Esophagus mucosa (tissue), 1 donor: ENCODE measurements at regions not wholly inside any gene's neighbourhood (a gene's known extent, or its start where the extent isn't known, plus 50 kb on each side); places are given as distances from the start of the nearest gene placed in this dataset.
"Not testable (repeated sequence)": the region's sequence is repeated elsewhere in the genome, so short reads cannot be mapped to it uniquely, and the experiment has no call there.

ENCODE experiments used
- ATAC-seq: fragments of 200-7000 bp; cut with Tn5 transposase; one replicate; pipeline ENCODE4 v1.9.1; 2020
- donor health status: DM: yes; HTN: yes; CAD: no.

GRCh38 chr2:136715146-136715545 lies 50.2 kb upstream of the THSD7B start:
- no peak for ATAC-seq

- no peak for ATAC-seq
Observed at GRCh38 chr2:136714452-136714951, 50.8 kb upstream of the THSD7B start.

- no peak for ATAC-seq
Observed at GRCh38 chr2:136713739-136714138, 51.6 kb upstream of the THSD7B start.

GRCh38 chr2:136705336-136705735 lies 60.0 kb upstream of the THSD7B start:
- ATAC-seq: no peak

GRCh38 chr2:136703214-136703613 lies 62.1 kb upstream of the THSD7B start:
- ATAC-seq: peak; percentile 73

GRCh38 chr2:136696438-136696837 lies 68.9 kb upstream of the THSD7B start:
- ATAC-seq: no peak

- no peak for ATAC-seq
Observed at GRCh38 chr2:136693966-136694365, 71.4 kb upstream of the THSD7B start.

- ATAC-seq: not testable (repeated sequence)
Observed at GRCh38 chr2:136680079-136680478, 85.3 kb upstream of the THSD7B start.

GRCh38 chr2:136665736-136666135 lies 99.6 kb upstream of the THSD7B start:
- no peak for ATAC-seq

- ATAC-seq: no peak
Observed at GRCh38 chr2:136664713-136665405, 100.5 kb upstream of the THSD7B start.

GRCh38 chr2:136658201-136658600 lies 107.1 kb upstream of the THSD7B start:
- no peak for ATAC-seq

GRCh38 chr2:136653861-136654260 lies 111.5 kb upstream of the THSD7B start:
- no peak for ATAC-seq

GRCh38 chr2:136651456-136652010 lies 113.8 kb upstream of the THSD7B start:
- no peak for ATAC-seq

- ATAC-seq: no peak
Observed at GRCh38 chr2:136647039-136647438, 118.3 kb upstream of the THSD7B start.

GRCh38 chr2:136645236-136645828 lies 120.0 kb upstream of the THSD7B start:
- no peak for ATAC-seq

GRCh38 chr2:136639651-136640050 lies 125.7 kb upstream of the THSD7B start:
- no peak for ATAC-seq

GRCh38 chr2:136638193-136638592 lies 127.2 kb upstream of the THSD7B start:
- no peak for ATAC-seq

- ATAC-seq: no peak
Observed at GRCh38 chr2:136637402-136637801, 127.9 kb upstream of the THSD7B start.

GRCh38 chr2:136628490-136628889 lies 136.9 kb upstream of the THSD7B start:
- ATAC-seq: no peak

- ATAC-seq: no peak
Observed at GRCh38 chr2:136613096-136613495, 152.2 kb upstream of the THSD7B start.

GRCh38 chr2:136612079-136612478 lies 153.3 kb upstream of the THSD7B start:
- ATAC-seq: no peak

GRCh38 chr2:136611451-136611850 lies 153.9 kb upstream of the THSD7B start:
- ATAC-seq: no peak

- no peak for ATAC-seq
Observed at GRCh38 chr2:136582628-136583205, 182.6 kb upstream of the THSD7B start.

- no peak for ATAC-seq
Observed at GRCh38 chr2:136572335-136572734, 193.0 kb upstream of the THSD7B start.
